ENCODE measurements at regions not wholly inside any gene's neighbourhood (a gene's known extent, or its start where the extent isn't known, plus 50 kb on each side); places are given as distances from the start of the nearest gene placed in this dataset.
"Not testable (repeated sequence)": the region's sequence is repeated elsewhere in the genome, so short reads cannot be mapped to it uniquely, and the experiment has no call there.

GRCh38 chr5:42989190-42989589 is 50.9 kb downstream of the ANXA2R start:
- no peak for DNase-seq (ENCODE audit: low spot score)

GRCh38 chr5:42988568-42988967 is 51.6 kb downstream of the ANXA2R start:
- DNase-seq (ENCODE audit: low spot score), result no peak

- DNase-seq (ENCODE audit: low spot score), result peak; percentile 47
These were observed 54.7 kb downstream of the ANXA2R start for GRCh38 chr5:42985129-42986037.

DNA sequence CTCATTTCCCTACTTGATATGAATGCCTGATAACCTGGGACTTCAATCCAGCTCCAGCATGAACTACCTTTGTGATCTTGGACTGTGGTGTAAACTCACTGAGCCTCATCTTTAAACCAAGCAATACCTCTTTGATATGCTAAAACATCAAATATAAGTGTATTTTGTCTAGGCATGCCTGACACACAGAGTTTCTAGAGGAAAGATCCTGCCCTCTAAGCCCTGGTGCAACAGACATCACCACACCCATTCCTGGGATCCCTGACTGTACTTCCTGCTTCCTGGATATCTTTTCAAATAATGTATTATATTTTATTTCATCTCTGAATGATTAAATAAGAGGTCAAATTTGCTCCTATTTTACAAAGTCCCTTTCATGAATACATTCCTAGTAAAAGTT is 55.8 kb downstream of the ANXA2R start:
- no peak for DNase-seq (ENCODE audit: low spot score)

DNA sequence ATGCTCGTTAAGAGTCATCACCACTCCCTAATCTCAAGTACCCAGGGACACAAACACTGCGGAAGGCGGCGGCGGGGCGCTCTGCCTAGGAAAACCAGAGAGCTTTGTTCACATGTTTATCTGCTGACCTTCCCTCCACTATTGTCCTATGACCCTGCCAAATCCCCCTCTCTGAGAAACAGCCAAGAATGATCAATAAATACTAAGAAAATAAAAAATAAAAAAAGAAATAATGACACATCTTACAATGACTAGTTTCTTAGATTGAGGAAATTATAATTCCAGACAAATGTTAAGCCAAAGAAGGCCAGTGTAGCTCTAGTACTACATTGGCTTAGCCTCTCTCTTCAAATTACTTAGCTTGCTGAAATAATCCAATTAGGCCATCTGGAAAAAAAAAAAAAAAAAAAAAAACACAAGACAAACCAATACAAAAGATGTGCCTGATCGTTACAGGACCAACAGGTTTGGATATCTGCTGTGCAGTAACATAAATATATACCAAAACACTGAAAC is 58.0 kb downstream of the ANXA2R start:
- no peak for DNase-seq (ENCODE audit: low spot score)

- not testable (repeated sequence) for DNase-seq (ENCODE audit: low spot score)
These were observed 58.6 kb downstream of the ANXA2R start for GRCh38 chr5:42981417-42982106.

DNA sequence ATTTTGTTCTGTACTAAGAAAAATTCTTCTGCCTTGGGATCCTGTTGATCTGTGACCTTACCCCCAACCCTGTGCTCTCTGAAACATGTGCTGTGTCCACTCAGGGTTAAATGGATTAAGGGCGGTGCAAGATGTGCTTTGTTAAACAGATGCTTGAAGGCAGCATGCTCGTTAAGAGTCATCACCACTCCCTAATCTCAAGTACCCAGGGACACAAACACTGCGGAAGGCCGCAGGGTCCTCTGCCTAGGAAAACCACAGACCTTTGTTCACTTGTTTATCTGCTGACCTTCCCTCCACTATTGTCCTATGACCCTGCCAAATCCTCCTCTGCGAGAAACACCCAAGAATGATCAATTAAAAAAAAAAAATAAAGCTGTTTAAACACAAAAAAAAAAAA is 59.1 kb downstream of the ANXA2R start:
- not testable (repeated sequence) for DNase-seq (ENCODE audit: low spot score)

DNA sequence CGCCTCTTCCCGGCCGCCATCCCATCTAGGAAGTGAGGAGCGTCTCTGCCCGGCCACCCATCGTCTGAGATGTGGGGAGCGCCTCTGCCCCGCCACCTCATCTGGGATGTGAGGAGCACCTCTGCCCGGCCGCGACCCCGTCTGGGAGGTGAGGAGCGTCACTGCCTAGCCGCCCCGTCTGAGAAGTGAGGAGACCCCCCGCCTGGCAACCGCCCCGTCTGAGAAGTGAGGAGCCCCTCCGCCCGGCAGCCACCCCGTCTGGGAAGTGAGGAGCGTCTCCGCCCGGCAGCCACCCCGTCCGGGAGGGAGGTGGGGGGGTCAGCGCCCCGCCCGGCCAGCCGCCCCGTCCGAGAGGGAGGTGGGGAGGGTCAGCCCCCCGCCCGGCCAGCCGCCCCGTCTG is 59.7 kb downstream of the ANXA2R start:
- not testable (repeated sequence) for DNase-seq (ENCODE audit: low spot score)

DNA sequence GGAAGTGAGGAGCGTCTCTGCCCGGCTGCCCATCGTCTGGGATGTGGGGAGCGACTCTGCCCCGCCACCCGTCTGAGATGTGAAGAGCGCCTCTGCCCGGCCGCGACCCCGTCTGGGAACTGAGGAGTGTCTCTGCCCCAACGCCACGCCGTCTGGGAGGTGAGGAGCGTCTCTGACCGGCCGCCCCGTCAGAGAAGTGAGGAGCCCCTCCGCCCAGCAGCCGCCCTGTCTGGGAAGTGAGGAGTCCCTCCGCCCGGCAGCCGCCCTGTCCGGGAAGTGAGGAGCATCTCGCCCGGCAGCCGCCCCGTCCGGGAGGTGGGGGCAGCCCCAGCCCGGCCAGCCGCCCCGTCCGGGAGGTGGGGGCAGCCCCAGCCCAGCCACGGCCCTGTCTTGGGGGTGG is 60.9 kb downstream of the ANXA2R start:
- DNase-seq (ENCODE audit: low spot score), result not testable (repeated sequence)

GRCh38 chr5:42974536-42974935 is 65.6 kb downstream of the ANXA2R start:
- DNase-seq (ENCODE audit: low spot score), result no peak

DNA sequence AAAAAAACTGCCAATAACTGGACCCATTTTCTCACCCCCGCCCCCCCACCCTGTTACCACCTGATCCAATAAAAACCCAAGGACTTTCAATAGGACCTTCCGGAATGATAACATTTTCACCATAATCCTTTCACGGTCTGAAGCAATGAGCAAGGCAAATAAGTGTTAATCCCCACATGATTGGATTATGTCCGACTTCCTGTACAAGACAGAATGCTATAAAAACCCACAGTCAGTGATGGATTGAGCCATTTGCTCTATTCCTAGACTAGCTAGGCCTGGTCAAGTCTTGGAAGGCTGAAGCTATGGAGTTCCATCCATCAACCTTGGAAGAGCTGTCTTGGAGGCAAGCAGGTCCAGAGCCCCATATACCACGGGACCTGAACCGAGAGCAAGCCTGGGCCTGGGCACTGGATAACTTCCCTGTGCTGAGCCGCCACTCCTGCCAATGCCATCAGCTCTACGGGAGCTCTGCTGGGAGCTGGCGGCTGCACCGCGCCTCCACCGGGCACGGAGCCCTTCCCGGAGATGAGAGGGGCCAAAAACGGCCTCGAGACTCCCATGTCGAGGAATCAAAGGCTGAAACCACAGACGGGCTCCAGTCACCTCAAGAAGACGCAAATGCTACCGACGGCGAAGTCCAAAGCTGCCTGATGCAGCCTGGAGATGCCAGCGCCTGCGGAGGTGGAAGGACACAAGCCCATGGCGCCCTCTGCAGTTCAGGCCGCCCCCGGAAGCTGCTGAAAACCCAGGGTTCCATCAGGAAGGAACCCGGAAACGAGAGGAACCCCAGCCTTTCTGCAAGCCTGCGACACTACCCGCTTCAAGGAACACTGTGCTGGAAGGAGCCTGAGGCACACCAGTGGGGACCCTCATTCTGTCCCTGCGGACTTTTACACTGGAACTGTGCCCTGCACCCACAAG is 69.2 kb downstream of the ANXA2R start:
- no peak for DNase-seq (ENCODE audit: low spot score)

- no peak for DNase-seq (ENCODE audit: low spot score)
These were observed 74.2 kb downstream of the ANXA2R start for GRCh38 chr5:42965934-42966333.

DNA sequence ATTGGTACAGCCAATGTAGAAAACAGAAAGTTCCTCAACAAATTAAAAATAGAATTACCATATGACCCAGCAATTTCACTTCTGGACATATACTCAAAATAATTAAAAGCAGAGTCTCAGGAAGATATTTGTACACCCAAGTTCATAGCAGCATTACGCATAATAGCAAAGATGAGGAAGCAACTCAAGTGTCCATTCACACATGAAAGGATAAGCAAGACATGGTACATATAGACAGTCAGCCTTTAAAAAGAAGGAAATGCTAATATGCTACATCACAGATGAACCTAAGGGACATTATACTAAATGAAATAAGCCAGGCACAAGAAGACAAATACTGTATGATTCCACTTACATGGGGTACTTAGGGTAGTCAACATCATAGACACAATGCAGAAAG is 76.7 kb downstream of the ANXA2R start:
- DNase-seq (ENCODE audit: low spot score), result no peak

GRCh38 chr5:42962124-42962523 is 78.0 kb downstream of the ANXA2R start:
- no peak for DNase-seq (ENCODE audit: low spot score)

DNA sequence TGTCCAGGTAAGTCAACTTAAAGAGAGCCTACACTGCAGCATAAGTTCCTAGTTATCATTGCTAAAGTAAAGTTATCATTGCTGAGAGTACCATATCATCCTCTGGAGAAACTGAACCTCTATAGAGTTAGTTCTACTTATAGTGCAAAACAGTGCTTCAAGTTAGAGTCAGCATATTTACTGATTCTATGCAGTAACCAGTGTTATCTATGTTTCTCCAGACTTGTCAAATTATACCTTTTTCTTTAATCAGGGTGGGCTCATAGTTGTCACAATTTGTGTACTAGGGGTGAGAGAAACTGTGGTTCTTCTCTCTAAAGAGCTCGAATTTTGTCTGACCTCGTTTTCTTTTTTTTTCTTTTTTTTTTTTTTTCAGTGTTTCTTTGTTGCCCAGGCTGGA is 79.6 kb downstream of the ANXA2R start:
- DNase-seq (ENCODE audit: low spot score), result no peak

- DNase-seq (ENCODE audit: low spot score), result no peak
These were observed 83.6 kb downstream of the ANXA2R start for GRCh38 chr5:42956551-42956950.

DNA sequence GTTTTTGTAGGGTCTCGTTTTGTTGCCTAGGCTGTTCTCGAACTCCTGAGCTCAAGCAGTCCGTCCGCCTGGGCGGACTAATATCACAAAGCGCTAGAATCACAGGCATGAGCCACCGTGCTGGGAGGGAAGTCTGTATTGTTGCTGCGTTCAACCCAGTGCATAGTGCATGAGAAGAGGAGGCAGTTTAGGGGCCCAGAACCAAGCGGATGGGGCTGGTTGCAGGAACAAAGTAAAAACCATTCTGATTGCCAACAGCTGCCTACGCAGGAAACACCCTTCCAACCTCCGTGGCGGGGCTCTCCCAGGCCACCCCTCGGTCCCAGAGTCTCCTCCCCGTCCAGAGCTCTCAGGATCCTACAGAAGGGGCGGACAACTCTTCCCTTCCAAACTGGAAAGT is 87.1 kb downstream of the ANXA2R start:
- no peak for DNase-seq (ENCODE audit: low spot score)

GRCh38 chr5:42952578-42952974 is 87.5 kb downstream of the ANXA2R start:
- DNase-seq (ENCODE audit: low spot score), result no peak

- peak; percentile 11 for DNase-seq (ENCODE audit: low spot score)
These were observed 88.8 kb downstream of the ANXA2R start for GRCh38 chr5:42951293-42951840.

GRCh38 chr5:42950456-42951292 is 89.4 kb downstream of the ANXA2R start:
- peak; percentile 96 for DNase-seq (ENCODE audit: low spot score)

DNA sequence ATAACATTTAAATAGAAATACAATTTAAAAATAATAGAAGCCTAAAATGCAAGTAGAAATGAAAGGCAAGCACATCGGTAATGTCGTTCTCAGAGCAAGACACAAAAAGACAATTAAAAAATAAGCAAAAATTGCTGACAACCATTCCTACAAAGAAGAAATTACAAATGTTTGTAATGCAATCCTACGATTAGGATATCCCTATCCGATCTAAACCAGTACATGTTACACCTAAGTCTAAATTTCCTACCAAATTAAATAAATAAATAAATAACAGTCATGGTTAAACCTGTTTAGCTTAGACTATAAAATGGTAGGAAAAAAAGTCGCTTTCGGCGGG is 90.0 kb downstream of the ANXA2R start:
- no peak for DNase-seq (ENCODE audit: low spot score)
